GM21619 (cell line): ENCODE measurements at regions not wholly inside any gene's neighbourhood (a gene's known extent, or its start where the extent isn't known, plus 50 kb on each side); places are given as distances from the start of the nearest gene placed in this dataset.
"Not testable (repeated sequence)": the region's sequence is repeated elsewhere in the genome, so short reads cannot be mapped to it uniquely, and the experiment has no call there.

Source experiments
- ATAC-seq: cut with Tn5 transposase; IDR thresholded peaks from one replicate; pipeline ENCODE4 v1.9.1; 2021; ENCODE audit not compliant: unreplicated experiment

DNA sequence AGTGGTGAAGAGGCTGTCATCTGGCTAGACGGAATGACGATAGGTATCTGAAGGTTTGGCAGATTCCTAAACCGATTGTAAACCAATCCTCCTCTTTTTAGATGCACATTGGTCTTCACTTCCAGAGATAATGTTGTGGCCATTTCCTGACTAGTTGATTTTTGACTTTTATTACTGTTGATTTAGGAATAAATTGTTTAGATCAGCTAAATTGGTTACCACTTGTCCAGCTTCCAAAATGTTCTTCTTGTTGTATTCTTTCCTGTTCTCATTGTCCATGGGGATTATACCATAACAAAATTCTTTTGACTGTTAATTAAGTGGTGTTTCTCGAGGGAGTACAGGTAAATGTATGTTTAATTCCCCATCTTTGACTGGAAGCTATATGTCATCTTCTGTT, 119.7 kb downstream of the MACROH2A1 start:
- no peak for ATAC-seq

DNA sequence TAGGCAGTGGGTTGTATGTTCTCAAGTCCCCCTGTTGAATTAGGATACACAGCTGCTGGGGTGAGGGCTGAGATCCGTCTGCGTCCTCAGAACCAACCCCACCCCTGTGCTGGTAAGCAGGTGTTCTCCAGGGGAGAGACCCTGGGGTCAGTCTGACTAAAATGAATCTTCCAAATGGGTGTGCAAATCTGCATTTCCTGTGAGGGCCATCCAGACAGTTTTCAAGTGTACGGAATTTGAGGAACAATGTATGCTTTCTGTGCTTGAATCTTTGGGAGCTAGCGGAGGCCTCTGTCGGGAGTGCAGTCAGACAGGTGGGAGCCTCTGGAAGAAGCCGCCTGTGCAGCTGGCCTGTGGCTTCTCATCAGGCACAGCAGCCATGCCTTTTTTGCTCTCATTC, 122.9 kb downstream of the MACROH2A1 start:
- ATAC-seq = no peak

- ATAC-seq = no peak
These were observed 125.8 kb downstream of the MACROH2A1 start for GRCh38 chr5:135273212-135273611.

- no peak for ATAC-seq
These were observed 126.7 kb downstream of the MACROH2A1 start for GRCh38 chr5:135272311-135272805.

DNA sequence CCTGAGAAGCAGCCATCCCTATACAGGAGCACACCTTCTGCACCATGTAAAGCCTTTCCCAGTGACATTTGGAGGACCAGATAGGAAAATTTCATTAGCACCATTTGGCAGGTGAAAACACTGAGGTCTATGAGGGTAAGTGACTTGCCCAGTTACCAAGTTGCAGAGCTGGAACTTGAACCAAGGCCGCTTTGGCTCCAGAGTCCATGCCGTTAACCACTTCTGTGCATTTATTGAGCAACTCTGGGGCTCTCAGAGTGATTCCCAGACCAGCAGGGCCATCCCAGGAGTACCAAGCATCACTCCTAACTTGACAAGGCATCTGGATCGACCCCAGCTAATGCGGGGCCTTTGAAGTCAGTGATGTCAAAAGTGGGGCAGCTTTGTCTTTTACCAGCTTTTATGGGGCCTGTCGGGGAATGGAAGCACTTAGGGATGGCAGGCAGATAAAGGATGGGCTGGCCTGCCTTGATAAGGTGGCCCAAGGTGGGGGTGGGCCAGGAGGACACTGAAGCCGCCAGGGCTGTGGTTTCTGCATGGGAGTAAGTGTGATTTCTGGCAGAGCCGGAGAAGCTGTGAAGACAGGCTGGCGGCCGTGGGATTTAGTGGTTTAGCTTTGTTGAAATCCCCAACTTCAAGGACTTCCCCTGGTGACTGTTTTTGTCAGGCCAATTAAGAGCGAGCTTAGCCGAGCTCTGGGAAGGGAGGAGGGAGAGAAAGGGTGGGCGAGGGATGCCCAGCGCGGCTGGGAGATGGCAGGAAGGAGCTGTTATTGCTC, 127.3 kb downstream of the MACROH2A1 start:
- ATAC-seq = no peak

DNA sequence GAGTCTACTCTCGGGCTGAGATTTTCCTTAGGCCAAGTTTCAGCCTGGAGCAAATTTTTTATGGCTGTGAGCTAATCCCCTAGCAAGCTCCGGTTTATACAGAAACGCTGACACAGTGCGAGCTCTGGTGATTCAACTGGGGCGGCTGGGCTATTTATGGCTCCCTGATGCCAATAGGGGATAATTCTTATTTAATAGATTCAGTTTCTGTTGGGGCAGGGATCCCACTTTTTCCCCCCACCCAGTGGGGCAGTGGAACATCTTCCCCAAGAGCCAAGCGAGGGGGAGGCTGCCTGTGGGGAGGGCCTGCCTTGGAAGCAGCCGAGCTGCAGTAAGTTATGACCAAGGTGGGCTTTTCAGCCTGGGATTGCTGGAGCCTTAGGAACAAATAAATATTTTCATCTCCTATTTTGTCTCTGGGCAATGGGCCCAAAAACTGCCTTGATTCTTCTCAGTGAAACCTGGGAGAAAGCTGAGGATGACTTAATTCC, 129.1 kb downstream of the MACROH2A1 start:
- ATAC-seq = no peak

GRCh38 chr5:135269199-135269598, 129.8 kb downstream of the MACROH2A1 start:
- no peak for ATAC-seq

DNA sequence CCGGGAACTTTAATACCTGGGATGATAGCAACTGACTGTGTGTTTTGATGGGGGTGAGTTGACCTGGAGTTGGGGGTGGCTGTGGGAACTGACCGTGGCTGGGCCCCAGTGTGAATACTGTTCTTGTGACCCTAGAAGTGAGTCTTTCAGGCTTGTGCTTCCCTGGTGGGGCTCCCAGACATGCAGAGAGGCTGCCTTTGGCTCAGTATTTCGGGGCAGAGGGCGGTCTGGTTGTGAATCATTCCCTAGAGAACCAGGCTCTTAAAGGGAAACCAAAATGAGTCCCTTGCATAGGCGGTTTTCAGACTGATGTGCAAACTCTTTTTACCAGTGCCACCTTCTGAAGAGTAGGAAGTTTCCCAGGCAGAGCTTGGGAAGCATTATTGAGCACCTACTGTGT, 132.1 kb downstream of the MACROH2A1 start:
- ATAC-seq = no peak

GRCh38 chr5:135266303-135266635, 132.8 kb downstream of the MACROH2A1 start:
- ATAC-seq = no peak

DNA sequence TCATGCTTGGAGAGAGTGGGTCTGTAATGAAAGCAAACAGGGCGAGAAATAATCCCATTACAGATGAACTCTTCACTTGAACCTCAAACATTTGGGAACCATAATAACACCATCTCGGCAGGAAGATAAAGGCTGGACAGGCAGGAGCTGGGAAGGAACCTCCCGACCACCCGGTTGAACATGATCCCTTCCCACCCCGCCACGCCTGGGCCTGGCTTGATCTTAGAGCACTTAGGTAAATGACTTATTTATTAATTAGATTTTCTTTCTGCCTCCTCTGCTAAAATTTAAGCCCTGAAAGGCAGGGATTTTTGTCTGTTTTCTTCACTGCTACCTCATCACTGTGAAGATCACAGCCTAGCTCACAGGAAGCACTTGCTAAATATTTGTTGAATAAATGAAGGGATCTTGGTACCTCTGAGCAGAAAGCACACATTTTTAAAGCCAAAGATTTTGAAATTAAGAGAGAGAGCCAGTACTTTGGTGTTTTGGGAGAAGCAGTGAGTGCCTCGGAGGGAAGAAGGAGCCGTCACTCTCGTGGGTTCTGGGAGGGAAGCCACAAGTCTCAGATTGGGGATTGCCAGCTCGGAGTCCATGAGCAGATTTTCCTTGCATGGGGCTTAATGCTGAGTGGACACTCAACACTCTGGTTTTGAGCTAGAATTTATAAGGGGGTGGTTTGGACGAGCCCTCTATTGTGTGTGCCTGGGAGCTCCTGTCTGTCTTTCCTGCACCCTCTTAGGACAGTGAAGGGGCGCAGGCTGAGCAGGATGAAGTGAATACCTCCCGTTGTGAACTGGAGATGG, 133.3 kb downstream of the MACROH2A1 start:
- no peak for ATAC-seq

DNA sequence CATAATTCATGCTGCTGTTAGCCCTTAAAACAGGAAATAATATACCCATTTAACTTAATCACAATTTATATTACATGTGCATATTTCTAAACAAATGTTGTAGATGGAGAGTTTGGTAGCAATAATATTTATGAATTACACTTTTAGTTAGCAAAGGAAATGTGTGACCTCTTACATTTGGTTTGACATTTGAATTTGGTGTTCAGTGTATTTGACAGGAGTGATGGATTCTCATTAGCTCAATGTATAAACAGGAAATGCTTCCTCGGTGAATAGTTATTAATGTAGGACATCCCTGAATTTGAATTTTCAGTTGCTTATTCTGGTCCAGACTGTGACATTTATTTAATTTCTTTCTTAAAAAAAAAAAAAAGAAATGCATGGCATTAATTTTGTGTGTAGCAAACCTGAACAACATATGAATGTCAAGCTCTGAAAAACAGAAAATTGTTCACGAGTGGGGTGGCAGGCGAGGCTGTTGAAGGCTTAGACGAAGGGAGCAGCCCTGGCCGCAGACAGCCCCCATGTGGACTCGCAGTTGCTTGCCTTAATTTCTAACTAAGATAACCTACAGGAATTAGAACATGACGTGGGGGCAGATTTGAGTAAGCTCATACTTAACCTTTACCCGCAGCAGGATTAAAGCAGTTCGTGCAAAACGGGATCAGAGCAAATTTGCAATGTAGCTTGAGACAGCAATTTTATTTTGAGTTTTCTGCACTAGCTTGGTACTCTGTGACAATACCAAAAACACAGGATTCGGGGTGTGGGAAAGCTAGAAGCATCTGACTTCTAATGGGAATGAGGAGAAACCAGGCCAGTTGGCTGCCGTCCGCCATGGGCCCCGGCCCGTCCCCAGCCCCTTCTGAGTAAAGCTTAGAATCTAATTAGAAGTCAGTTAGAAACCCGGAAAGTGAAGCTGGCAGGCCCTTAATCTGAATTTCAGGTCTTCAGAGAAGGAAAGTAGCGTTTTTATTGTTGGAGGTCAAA, 134.3 kb downstream of the MACROH2A1 start:
- no peak for ATAC-seq

DNA sequence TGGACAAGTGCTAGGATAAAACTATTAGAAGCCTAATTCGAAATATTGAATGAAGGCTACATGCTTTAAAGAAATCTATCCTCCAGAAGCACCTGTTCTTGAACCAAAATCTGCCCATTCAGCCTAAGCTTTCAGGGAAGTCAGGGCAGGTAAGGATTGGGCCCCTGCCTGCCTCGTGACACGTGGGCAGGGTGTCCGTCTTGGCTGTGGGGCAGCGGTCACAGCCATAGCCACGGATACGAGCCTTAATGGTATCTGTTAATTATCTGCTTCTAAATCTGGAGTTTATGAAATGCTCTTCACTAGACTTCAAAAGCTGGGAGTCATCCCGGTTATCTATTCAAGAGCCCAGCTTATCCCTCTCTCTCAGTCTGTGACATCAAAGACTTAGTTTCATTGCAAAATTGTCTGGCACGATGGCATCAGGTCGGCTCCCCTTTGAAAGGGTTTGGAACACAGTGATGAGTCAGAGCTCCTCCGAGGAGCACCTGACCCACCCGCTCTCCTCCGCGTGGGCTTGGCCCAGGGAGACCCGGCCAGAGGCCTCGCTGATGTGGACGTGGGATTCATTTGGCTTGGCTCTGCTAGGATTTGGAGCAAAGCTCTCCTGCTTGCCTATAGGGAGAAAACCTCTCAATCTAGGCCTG, 135.9 kb downstream of the MACROH2A1 start:
- ATAC-seq = no peak

GRCh38 chr5:135262364-135262763, 136.7 kb downstream of the MACROH2A1 start:
- no peak for ATAC-seq

DNA sequence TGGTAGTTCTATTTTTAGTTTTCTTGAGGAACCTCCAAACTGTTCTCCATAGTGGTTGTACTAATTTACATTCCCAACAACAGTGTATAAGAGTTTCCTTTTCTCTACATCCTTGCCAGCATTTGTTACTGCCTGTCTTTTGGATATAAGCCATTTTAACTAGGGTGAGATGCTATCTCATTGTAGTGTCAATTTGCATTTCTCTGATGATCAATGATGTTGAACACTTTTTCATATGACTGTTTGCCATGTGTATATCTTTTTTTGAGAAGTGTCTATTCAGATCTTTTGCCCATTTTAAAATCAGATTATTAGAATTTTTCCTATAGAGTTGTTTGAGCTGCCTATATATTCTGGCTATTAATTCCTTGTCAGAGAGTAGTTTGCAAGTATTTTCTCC, 138.9 kb downstream of the MACROH2A1 start:
- not testable (repeated sequence) for ATAC-seq

- no peak for ATAC-seq
These were observed 143.4 kb downstream of the MACROH2A1 start for GRCh38 chr5:135255461-135256178.

DNA sequence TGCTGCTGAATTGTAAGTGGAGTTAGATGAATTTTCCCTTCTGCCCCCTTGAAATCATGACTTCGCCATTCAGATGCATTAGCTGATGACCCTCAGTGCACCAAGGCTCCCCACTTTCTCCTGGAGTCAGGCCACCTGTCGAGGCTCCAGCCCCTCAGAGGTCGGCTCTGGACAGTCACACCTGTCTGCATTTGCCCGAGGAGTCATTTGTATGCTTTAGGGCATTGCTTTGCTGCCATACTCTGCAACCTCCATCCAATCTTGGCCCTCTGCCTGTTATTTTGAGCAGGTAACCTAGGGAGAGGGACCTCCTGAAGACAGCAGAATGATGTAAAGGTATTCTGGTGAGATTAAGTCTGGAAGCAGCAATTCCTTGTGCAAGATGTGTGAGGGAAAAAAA, 144.8 kb downstream of the MACROH2A1 start:
- no peak for ATAC-seq

- ATAC-seq = no peak
These were observed 145.3 kb downstream of the MACROH2A1 start for GRCh38 chr5:135253601-135254178.

GRCh38 chr5:135251093-135251492, 147.9 kb downstream of the MACROH2A1 start:
- no peak for ATAC-seq

- ATAC-seq = no peak
These were observed 148.4 kb downstream of the MACROH2A1 start for GRCh38 chr5:135250671-135251070.
